Gastrocnemius medialis (tissue), 4 donors: ENCODE measurements at regions not wholly inside any gene's neighbourhood (a gene's known extent, or its start where the extent isn't known, plus 50 kb on each side); places are given as distances from the start of the nearest gene placed in this dataset.

ENCODE experiments used
- ATAC-seq, 2 donors: fragments of 150-250 bp; one replicate each; pipeline ENCODE4 v1.9.1; 2016
- DNase-seq, 2 donors: peaks; one replicate each; pipeline ENCODE4 v3.0.0-alpha.2; 2019
- H3K27ac ChIP-seq, 4 donors: fragments of 200-600 bp; sonication (generic); 1 replicate in 1 of 4; 2 replicates in 3 of 4; pipeline ENCODE4 v1.5.1; 2016 to 2018; ENCODE audit warnings: mild to moderate bottlenecking in 2 of 4, moderate library complexity in 1 of 4
- H3K27me3 ChIP-seq, 3 donors: fragments of 200-600 bp; sonication (generic) in 2 of 3; 1 replicate in 1 of 3; 2 replicates in 2 of 3; pipeline versions ENCODE4 v1.5.1 to v1.6.0; 2016 to 2019; ENCODE audit warnings: mild to moderate bottlenecking in 1 of 3, moderate library complexity in 1 of 3
- H3K36me3 ChIP-seq, 2 donors: fragments of 200-600 bp; sonication (generic) in 1 of 2; one replicate each; pipeline ENCODE4 v1.5.1; 2017 to 2018
- H3K4me1 ChIP-seq, 2 donors: fragments of 200-600 bp; sonication (generic) in 1 of 2; one replicate each; pipeline ENCODE4 v1.5.1; 2016 to 2017; ENCODE audit warnings: mild to moderate bottlenecking in 2 of 2
- H3K4me3 ChIP-seq, 4 donors: fragments of 200-600 bp; sonication (generic) in 3 of 4; 1 replicate in 1 of 4; 2 replicates in 3 of 4; pipeline ENCODE4 v1.5.1; 2016 to 2019; ENCODE audit warnings: mild to moderate bottlenecking in 2 of 4
- H3K9me3 ChIP-seq, 3 donors: fragments of 200-600 bp; sonication (generic) in 2 of 3; 1 replicate in 1 of 3; 2 replicates in 2 of 3; pipeline ENCODE4 v1.5.1; 2016 to 2019
- CTCF ChIP-seq, 5 experiments: fragments of 450-650 bp in 3 of 5; fragments of 200-600 bp in 2 of 5; sonication (generic) in 2 of 5; IDR thresholded peaks in 4 of 5; conservative IDR thresholded peaks in 1 of 5; 1 replicate in 4 of 5; 2 replicates in 1 of 5; pipeline ENCODE4 v1.5.1; 2016 to 2019; ENCODE audit warnings: antibody characterized with exemption in 5 of 5, mild to moderate bottlenecking in 3 of 5, moderate library complexity in 3 of 5
- POLR2A ChIP-seq, 2 donors: fragments of 450-650 bp; IDR thresholded peaks; one replicate each; pipeline ENCODE4 v1.6.1; 2017; ENCODE audit warnings: antibody characterized with exemption in 2 of 2, mild to moderate bottlenecking in 2 of 2, moderate library complexity in 2 of 2
- in situ Hi-C, 4 donors: fragments of 200-750 bp; cut with MboI; loops; one replicate each; pipeline versions ENCODE4 v1.15.0 to v1.8.0; 2017; ENCODE audit warnings: low sequenced_read_pairs in 4 of 4
- intact Hi-C: fragments of 100-400 bp; cut with DNase I; formaldehyde crosslinking; loops from one replicate; pipeline ENCODE4 v1.15.1; 2023; ENCODE audit warnings: low total_unique reads

DNA sequence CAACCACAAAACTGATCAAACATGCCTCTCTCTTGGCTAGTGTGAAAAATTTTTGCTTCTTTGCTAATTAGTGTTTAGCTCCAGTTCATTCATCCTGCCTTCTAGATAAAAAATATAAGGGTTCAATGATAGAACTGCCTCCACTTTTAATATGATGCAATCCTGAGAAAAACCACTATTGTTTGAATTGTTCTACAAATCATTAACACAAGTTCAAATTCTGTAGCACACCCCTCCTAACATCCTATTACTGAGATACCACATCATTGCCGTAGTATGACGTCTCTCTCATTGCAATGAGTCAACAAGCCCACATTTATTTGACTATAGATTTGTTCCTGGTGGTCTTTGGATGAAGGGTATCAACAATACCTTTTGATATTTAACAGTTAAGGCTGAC, 365.8 kb upstream of the OPRM1 start:
- Histone ChIP-seq H3K4me1 (no peaks in the 10 kb centered on the region), H3K4me3 (no peak overlapping the region), H3K36me3 (no peaks in the 10 kb centered on the region), H3K27ac (no peak overlapping the region), H3K9me3 (no peaks in the 10 kb centered on the region), H3K27me3 (no peaks in the 10 kb centered on the region)
- DNase-seq: no peak
- in situ Hi-C loops (no loop called here), intact Hi-C loops (no loop called here)
- no peak for TF ChIP-seq CTCF (IDR thresholded peaks at IDR 0.05 in 4 of 5, conservative IDR thresholded peaks at IDR 0.05 in 1 of 5)
- no peak for TF ChIP-seq POLR2A (IDR thresholded peaks at IDR 0.05)
- no peak for ATAC-seq

DNA sequence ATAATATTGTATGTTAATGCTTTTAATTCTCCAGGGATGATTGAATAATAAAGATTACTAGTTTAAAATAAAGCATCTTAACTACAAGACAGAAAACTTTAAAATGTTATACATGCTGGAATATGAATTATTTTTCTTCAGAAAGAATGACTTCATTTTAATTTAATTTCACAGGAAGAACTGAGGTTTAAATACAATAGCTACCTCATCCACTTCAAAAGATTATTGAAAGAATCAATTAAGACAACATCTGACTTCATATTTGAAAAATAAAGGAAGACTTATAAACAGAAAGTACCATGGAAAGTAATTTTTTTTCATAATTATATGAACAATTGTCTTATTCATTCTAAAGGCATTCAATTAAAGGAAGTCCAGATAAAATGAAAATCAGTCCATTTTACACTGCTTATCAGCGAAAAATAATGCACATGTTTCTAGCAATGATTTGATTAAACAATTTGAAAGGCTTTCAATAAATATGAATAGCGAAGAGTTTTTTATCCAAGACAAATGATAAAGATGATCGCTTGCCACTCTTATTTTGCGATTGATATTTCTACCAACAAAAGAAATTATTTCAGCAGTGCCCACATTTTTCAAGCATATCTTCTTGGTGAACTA, 368.5 kb upstream of the OPRM1 start:
- H3K4me1 ChIP-seq: no peaks in the 10 kb centered on the region
- intact Hi-C loops (no loop called here), in situ Hi-C loops (no loop called here)
- no peaks in the 10 kb centered on the region for H3K27me3 ChIP-seq
- no peak for ATAC-seq
- no peaks in the 10 kb centered on the region for H3K9me3 ChIP-seq
- no peak for TF ChIP-seq CTCF (IDR thresholded peaks at IDR 0.05 in 4 of 5, conservative IDR thresholded peaks at IDR 0.05 in 1 of 5)
- TF ChIP-seq POLR2A (IDR thresholded peaks at IDR 0.05): no peak
- no peak overlapping the region for H3K4me3 ChIP-seq
- H3K27ac ChIP-seq: no peak overlapping the region
- DNase-seq: no peak
- no peaks in the 10 kb centered on the region for H3K36me3 ChIP-seq

DNA sequence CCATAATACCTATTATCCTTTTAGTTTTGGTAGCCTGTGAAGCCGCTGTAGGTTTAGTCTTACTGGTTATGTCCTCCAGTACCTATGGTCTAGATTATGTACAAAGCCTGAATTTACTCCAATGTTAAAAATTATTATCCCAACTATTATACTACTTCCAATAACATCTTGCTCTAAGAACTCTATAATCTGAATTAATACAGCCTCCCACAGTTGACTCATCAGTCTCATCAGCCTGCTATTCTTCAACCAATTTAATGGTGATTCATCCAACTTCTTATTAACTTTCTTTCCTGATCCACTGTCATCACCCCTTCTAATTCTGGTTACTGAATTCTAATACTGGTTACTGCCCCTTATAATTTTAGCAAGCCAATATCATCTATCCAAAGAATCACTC, 370.3 kb upstream of the OPRM1 start:
- DNase-seq (no peak), ATAC-seq (no peak)
- no peaks in the 10 kb centered on the region for H3K9me3 ChIP-seq
- no peak overlapping the region for H3K27ac ChIP-seq
- intact Hi-C loops: no loop called here
- in situ Hi-C loops: no loop called here
- no peaks in the 10 kb centered on the region for H3K27me3 ChIP-seq
- no peaks in the 10 kb centered on the region for H3K36me3 ChIP-seq
- no peaks in the 10 kb centered on the region for H3K4me1 ChIP-seq
- TF ChIP-seq CTCF (IDR thresholded peaks at IDR 0.05 in 4 of 5, conservative IDR thresholded peaks at IDR 0.05 in 1 of 5) (no peak), POLR2A (IDR thresholded peaks at IDR 0.05) (no peak)
- H3K4me3 ChIP-seq: no peak overlapping the region

DNA sequence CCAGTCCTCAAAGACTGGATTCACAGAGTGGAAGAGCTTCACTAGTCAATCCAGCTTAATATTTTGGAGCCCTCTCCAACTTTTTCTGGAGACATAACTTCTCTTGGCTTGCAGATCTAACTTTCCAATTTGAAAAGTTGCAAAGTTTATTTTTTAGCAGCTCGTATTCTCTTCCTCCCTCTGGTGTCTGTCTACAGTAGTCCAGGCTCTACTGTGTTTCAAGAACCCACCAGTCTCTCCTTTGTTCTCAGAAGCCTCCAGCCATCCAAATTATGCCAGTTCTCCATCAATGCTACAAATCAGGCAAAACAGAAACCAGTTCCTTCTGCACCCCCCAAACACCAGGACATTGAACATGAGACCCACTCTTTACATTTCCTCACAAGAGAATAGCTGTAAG, 376.1 kb upstream of the OPRM1 start:
- Histone ChIP-seq H3K4me3 (no peak overlapping the region), H3K27ac (no peak overlapping the region), H3K4me1 (no peaks in the 10 kb centered on the region), H3K27me3 (no peaks in the 10 kb centered on the region), H3K36me3 (no peaks in the 10 kb centered on the region), H3K9me3 (no peaks in the 10 kb centered on the region)
- TF ChIP-seq CTCF (IDR thresholded peaks at IDR 0.05 in 4 of 5, conservative IDR thresholded peaks at IDR 0.05 in 1 of 5): no peak
- TF ChIP-seq POLR2A (IDR thresholded peaks at IDR 0.05): no peak
- no peak for DNase-seq
- no peak for ATAC-seq
- in situ Hi-C loops (no loop called here), intact Hi-C loops (no loop called here)

GRCh38 chr6:153645326-153645725, 393.7 kb upstream of the OPRM1 start:
- H3K4me3 ChIP-seq: no peak overlapping the region
- intact Hi-C loops: no loop called here
- no peaks in the 10 kb centered on the region for H3K27me3 ChIP-seq
- TF ChIP-seq POLR2A (IDR thresholded peaks at IDR 0.05) (no peak), CTCF (IDR thresholded peaks at IDR 0.05 in 4 of 5, conservative IDR thresholded peaks at IDR 0.05 in 1 of 5) (no peak)
- no peaks in the 10 kb centered on the region for H3K36me3 ChIP-seq
- no peaks in the 10 kb centered on the region for H3K9me3 ChIP-seq
- no peak for ATAC-seq
- H3K4me1 ChIP-seq: no peaks in the 10 kb centered on the region
- in situ Hi-C loops: no loop called here
- DNase-seq: no peak
- no peak overlapping the region for H3K27ac ChIP-seq
